PC-3 (cell line): ENCODE measurements at regions not wholly inside any gene's neighbourhood (a gene's known extent, or its start where the extent isn't known, plus 50 kb on each side); places are given as distances from the start of the nearest gene placed in this dataset.

Experiments
- ATAC-seq: fragments of 200-7000 bp; cut with Tn5 transposase; 2 replicates; pipeline ENCODE4 v1.9.1; 2020; ENCODE audit warnings: mild to moderate bottlenecking, moderate library complexity
- BruUV-seq: library from RNA; stranded (reverse); fragments of 400-500 nt; replicated peaks from 2 replicates; lab custom pipeline; 2021; lab: Mats Ljungman, UMichigan
- CTCF ChIA-PET: fragments of 300-600 bp; sonication (Branson Sonifier 250); formaldehyde crosslinking; loops from one replicate; lab custom pipeline; 2022; ENCODE audit warnings: antibody characterized with exemption; lab: Charles Lee
- POLR2A ChIA-PET: fragments of 300-600 bp; sonication (Branson Sonifier 250); formaldehyde crosslinking; loops from one replicate; lab custom pipeline; 2022; ENCODE audit warnings: antibody characterized with exemption; ENCODE audit not compliant: unreplicated experiment; lab: Charles Lee
- DNase-seq: peaks from one replicate; pipeline ENCODE4 v3.0.0-alpha.2; 2015
- H2AFZ ChIP-seq: fragments of 300-600 bp; sonication (generic); 2 replicates; pipeline ENCODE4 v1.6.0; 2016; ENCODE audit warnings: antibody characterized with exemption, low read length
- H3F3A ChIP-seq: fragments of 300-600 bp; sonication (generic); one replicate; pipeline ENCODE4 v1.6.0; 2017; ENCODE audit warnings: antibody characterized with exemption, low read length, control low read depth, mild to moderate bottlenecking; ENCODE audit not compliant: unreplicated experiment
- H3K27ac ChIP-seq: fragments of 300-600 bp; sonication (generic); 2 replicates; pipeline ENCODE4 v1.5.1; 2016; ENCODE audit warnings: mild to moderate bottlenecking, low read length
- H3K27me3 ChIP-seq: fragments of 300-600 bp; sonication (generic); 2 replicates; pipeline ENCODE4 v1.6.1; 2016; ENCODE audit warnings: low read length, mixed read lengths
- H3K36me3 ChIP-seq: fragments of 300-600 bp; sonication (generic); 2 replicates; pipeline ENCODE4 v1.6.1; 2016; ENCODE audit warnings: low read depth, mixed run types, low read length, mixed read lengths
- H3K4me1 ChIP-seq: fragments of 300-600 bp; sonication (generic); 2 replicates; pipeline ENCODE4 v1.5.1; 2016; ENCODE audit warnings: low read length; ENCODE audit not compliant: insufficient read depth
- H3K4me2 ChIP-seq: fragments of 300-600 bp; sonication (generic); 2 replicates; pipeline ENCODE4 v1.6.0; 2016; ENCODE audit warnings: low read length
- H3K4me3 ChIP-seq: fragments of 300-600 bp; sonication (generic); 2 replicates; pipeline ENCODE4 v1.5.1; 2016; ENCODE audit warnings: mild to moderate bottlenecking, low read length, mixed read lengths
- H3K79me2 ChIP-seq: fragments of 300-600 bp; sonication (generic); 2 replicates; pipeline ENCODE4 v1.6.1; 2017; ENCODE audit warnings: low read length, mixed read lengths
- H3K9ac ChIP-seq: fragments of 300-600 bp; sonication (generic); 2 replicates; pipeline ENCODE4 v1.6.0; 2016; ENCODE audit warnings: mild to moderate bottlenecking, low read length
- H3K9me2 ChIP-seq: fragments of 300-600 bp; sonication (generic); replicated peaks from 2 replicates; pipeline ENCODE4 v1.6.1; 2016; ENCODE audit warnings: mixed run types, low read length, mixed read lengths
- H3K9me3 ChIP-seq: fragments of 300-600 bp; sonication (generic); 2 replicates; pipeline ENCODE4 v1.6.1; 2016; ENCODE audit warnings: low read length, mixed read lengths
- H4K20me1 ChIP-seq: fragments of 300-600 bp; sonication (generic); 2 replicates; pipeline ENCODE4 v1.6.1; 2016; ENCODE audit warnings: low read length, mixed read lengths
- EZH2 ChIP-seq: fragments of 300-600 bp; sonication (generic); IDR thresholded peaks from one replicate; pipeline ENCODE4 v1.6.1; 2017; ENCODE audit warnings: antibody characterized with exemption, mild to moderate bottlenecking, low read length; ENCODE audit not compliant: unreplicated experiment
- EZH2phosphoT487 ChIP-seq: fragments of 300-600 bp; sonication (generic); IDR thresholded peaks from 2 replicates; pipeline ENCODE4 v1.6.1; 2018; ENCODE audit warnings: mild to moderate bottlenecking, antibody characterized with exemption, low read length, borderline replicate concordance
- intact Hi-C: fragments of 100-400 bp; cut with micrococcal nuclease; formaldehyde crosslinking; loops from 2 replicates; pipeline ENCODE4 v1.9.0; 2023
- TF ChIP-seq, protein P1 (sequence below): fragments of 300-600 bp; sonication (generic); conservative IDR thresholded peaks from 2 replicates; pipeline ENCODE4 v1.5.1; 2017; ENCODE audit warnings: antibody characterized with exemption, low read depth, mild to moderate bottlenecking, low read length

DNA sequence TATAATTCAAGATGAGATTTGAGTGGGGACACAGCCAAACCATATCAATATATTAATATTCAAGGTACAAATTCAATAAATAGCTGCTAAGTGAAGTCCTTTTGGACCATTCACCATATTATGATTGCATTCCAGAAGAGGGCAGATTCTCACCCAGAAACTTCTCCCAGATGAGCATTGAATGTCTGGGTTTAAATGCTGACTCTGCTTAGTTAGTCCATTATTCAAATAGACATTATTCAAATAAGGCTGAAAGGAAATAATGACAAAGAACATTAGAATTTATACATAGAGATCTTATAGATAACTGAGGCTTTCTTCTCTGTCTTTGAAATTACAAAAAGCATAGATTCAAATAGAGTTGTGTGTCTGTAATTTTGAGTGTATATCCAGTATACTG is 579.4 kb upstream of the SLC8A1 start:
- Histone ChIP-seq H3K9ac (no peak overlapping the region), H3K27ac (no peak overlapping the region), H3K4me2 (no peak overlapping the region), H3F3A (no peaks in the 10 kb centered on the region), H3K4me3 (no peak overlapping the region), H3K79me2 (no peaks in the 10 kb centered on the region), H3K27me3 (no peaks in the 10 kb centered on the region), H3K9me2 (no peaks in the 10 kb centered on the region), H3K36me3 (no peaks in the 10 kb centered on the region), H2AFZ (no peak overlapping the region), H3K4me1 (no peaks in the 10 kb centered on the region), H3K9me3 (no peaks in the 10 kb centered on the region), H4K20me1 (no peaks in the 10 kb centered on the region)
- TF ChIP-seq EZH2phosphoT487, result no peak
- no peak for TF ChIP-seq EZH2
- TF ChIP-seq, protein P1, sequence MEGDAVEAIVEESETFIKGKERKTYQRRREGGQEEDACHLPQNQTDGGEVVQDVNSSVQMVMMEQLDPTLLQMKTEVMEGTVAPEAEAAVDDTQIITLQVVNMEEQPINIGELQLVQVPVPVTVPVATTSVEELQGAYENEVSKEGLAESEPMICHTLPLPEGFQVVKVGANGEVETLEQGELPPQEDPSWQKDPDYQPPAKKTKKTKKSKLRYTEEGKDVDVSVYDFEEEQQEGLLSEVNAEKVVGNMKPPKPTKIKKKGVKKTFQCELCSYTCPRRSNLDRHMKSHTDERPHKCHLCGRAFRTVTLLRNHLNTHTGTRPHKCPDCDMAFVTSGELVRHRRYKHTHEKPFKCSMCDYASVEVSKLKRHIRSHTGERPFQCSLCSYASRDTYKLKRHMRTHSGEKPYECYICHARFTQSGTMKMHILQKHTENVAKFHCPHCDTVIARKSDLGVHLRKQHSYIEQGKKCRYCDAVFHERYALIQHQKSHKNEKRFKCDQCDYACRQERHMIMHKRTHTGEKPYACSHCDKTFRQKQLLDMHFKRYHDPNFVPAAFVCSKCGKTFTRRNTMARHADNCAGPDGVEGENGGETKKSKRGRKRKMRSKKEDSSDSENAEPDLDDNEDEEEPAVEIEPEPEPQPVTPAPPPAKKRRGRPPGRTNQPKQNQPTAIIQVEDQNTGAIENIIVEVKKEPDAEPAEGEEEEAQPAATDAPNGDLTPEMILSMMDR, result no peak
- ChIA-PET CTCF (interaction anchor here (0.6 kb wide), 1 partner anchor 430 kb away, joined by 3 read pairs; no protein-coding TSS in a partner anchor), POLR2A (no interaction called here)
- no TSS peak for BruUV-seq
- intact Hi-C loops, result no loop called here
- ATAC-seq, result no peak
- DNase-seq, result no peak

DNA sequence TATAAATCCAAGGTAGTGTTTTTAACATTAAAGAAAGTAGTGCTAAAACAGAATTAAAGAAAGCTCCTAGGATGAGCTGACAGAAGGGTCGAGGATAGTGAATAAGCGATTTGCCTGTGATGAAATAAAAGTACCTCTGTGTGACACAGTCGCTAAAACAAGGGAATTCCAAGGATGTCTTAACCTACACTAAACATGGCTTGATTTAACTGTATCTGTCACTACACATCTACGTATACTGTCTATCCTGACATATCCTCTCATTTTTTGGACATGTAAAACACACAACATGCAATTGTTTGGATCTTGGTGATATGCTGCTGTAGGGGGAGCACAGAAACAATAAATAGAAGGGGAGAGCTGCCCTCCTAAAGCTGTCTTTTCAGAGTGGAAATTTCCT is 580.8 kb upstream of the SLC8A1 start:
- DNase-seq, result no peak
- Histone ChIP-seq H2AFZ (no peak overlapping the region), H3K9me3 (no peaks in the 10 kb centered on the region), H3K4me3 (no peak overlapping the region), H3K27me3 (no peaks in the 10 kb centered on the region), H3K4me1 (no peaks in the 10 kb centered on the region), H3K9ac (no peak overlapping the region), H3F3A (no peaks in the 10 kb centered on the region), H3K27ac (no peak overlapping the region), H3K4me2 (no peak overlapping the region), H3K9me2 (no peaks in the 10 kb centered on the region), H3K36me3 (no peaks in the 10 kb centered on the region), H4K20me1 (no peaks in the 10 kb centered on the region), H3K79me2 (no peaks in the 10 kb centered on the region)
- ChIA-PET CTCF (interaction anchor here (0.5 kb wide), 2 partner anchors 18 to 224 kb away, joined by 3 read pairs; no protein-coding TSS in a partner anchor), POLR2A (no interaction called here)
- TF ChIP-seq, protein P1, result no peak
- TF ChIP-seq EZH2, result no peak
- no peak for TF ChIP-seq EZH2phosphoT487
- no TSS peak for BruUV-seq
- no peak for ATAC-seq
- intact Hi-C loops, result no loop called here

GRCh38 chr2:41033127-41033526 is 581.2 kb upstream of the SLC8A1 start:
- DNase-seq (no peak), ATAC-seq (no peak)
- no peaks in the 10 kb centered on the region for H3K36me3 ChIP-seq
- H3K4me3 ChIP-seq, result no peak overlapping the region
- H3K79me2 ChIP-seq, result no peaks in the 10 kb centered on the region
- H3K9ac ChIP-seq, result no peak overlapping the region
- no peaks in the 10 kb centered on the region for H3F3A ChIP-seq
- H3K4me2 ChIP-seq, result no peak overlapping the region
- no peaks in the 10 kb centered on the region for H4K20me1 ChIP-seq
- no peak overlapping the region for H3K27ac ChIP-seq
- intact Hi-C loops, result no loop called here
- H3K4me1 ChIP-seq, result no peaks in the 10 kb centered on the region
- ChIA-PET CTCF (interaction anchor here (0.5 kb wide), 1 partner anchor 18 kb away, joined by 3 read pairs; no protein-coding TSS in a partner anchor), POLR2A (no interaction called here)
- TF ChIP-seq EZH2 (no peak), EZH2phosphoT487 (no peak)
- TF ChIP-seq, protein P1, result no peak
- H3K9me3 ChIP-seq, result no peaks in the 10 kb centered on the region
- no peaks in the 10 kb centered on the region for H3K27me3 ChIP-seq
- no TSS peak for BruUV-seq
- no peaks in the 10 kb centered on the region for H3K9me2 ChIP-seq
- H2AFZ ChIP-seq, result no peak overlapping the region
